GM23248 (cell line): ENCODE measurements at regions not wholly inside any gene's neighbourhood (a gene's known extent, or its start where the extent isn't known, plus 50 kb on each side); places are given as distances from the start of the nearest gene placed in this dataset.

Experiments used
- EZH2 ChIP-seq: fragments of 200-600 bp; sonication (generic); IDR thresholded peaks from 2 replicates; pipeline ENCODE4 v1.6.1; 2018; ENCODE audit warnings: antibody characterized with exemption, mild to moderate bottlenecking; ENCODE audit not compliant: insufficient read depth, poor library complexity, severe bottlenecking
- EZH2phosphoT487 ChIP-seq: fragments of 200-600 bp; sonication (generic); IDR thresholded peaks from 2 replicates; pipeline ENCODE4 v1.6.1; 2018; ENCODE audit warnings: antibody characterized with exemption, moderate library complexity, mild to moderate bottlenecking, low read depth; ENCODE audit not compliant: insufficient read depth

GRCh38 chr11:112421879-112422278, 161.2 kb upstream of the PLET1 start:
- TF ChIP-seq EZH2phosphoT487 (no peak), EZH2 (no peak)
